Testis (tissue), 2 donors: ENCODE measurements at regions not wholly inside any gene's neighbourhood (a gene's known extent, or its start where the extent isn't known, plus 50 kb on each side); places are given as distances from the start of the nearest gene placed in this dataset.

Experiments
- POLR2A ChIP-seq: fragments of 450-650 bp; IDR thresholded peaks from one replicate; pipeline ENCODE4 v1.6.1; 2017; ENCODE audit warnings: antibody characterized with exemption, mild to moderate bottlenecking, moderate library complexity
- TF ChIP-seq, protein P1 (sequence below), 3 experiments: fragments of 450-650 bp in 2 of 3; fragments of 200-600 bp in 1 of 3; sonication (generic) in 1 of 3; IDR thresholded peaks; one replicate each; pipeline ENCODE4 v1.5.1; 2016 to 2019; ENCODE audit warnings: antibody characterized with exemption in 3 of 3, mild to moderate bottlenecking in 2 of 3, moderate library complexity in 1 of 3

DNA sequence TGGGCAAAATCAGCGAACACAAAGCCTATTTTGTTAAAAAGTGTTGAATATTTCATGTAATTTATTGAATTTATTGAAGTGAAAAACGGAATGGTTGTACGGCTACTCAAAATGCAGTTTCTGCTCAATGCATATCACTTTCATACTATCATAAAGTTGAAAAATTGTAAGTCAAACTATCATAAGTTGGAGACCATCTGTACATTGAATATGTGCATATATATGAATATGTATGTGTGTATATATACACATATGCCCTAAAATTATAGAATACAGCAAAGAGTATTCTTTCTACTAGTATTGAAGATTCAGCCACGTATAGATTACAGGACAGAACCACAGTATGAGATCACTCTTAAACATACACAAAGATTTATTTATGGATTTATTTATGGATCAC, 499.0 kb upstream of the SULF2 start:
- TF ChIP-seq, protein P1, sequence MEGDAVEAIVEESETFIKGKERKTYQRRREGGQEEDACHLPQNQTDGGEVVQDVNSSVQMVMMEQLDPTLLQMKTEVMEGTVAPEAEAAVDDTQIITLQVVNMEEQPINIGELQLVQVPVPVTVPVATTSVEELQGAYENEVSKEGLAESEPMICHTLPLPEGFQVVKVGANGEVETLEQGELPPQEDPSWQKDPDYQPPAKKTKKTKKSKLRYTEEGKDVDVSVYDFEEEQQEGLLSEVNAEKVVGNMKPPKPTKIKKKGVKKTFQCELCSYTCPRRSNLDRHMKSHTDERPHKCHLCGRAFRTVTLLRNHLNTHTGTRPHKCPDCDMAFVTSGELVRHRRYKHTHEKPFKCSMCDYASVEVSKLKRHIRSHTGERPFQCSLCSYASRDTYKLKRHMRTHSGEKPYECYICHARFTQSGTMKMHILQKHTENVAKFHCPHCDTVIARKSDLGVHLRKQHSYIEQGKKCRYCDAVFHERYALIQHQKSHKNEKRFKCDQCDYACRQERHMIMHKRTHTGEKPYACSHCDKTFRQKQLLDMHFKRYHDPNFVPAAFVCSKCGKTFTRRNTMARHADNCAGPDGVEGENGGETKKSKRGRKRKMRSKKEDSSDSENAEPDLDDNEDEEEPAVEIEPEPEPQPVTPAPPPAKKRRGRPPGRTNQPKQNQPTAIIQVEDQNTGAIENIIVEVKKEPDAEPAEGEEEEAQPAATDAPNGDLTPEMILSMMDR (IDR thresholded peaks at IDR 0.05): no peak
- no peak for TF ChIP-seq POLR2A
